ENCODE measurements at regions not wholly inside any gene's neighbourhood (a gene's known extent, or its start where the extent isn't known, plus 50 kb on each side); places are given as distances from the start of the nearest gene placed in this dataset.

DNA sequence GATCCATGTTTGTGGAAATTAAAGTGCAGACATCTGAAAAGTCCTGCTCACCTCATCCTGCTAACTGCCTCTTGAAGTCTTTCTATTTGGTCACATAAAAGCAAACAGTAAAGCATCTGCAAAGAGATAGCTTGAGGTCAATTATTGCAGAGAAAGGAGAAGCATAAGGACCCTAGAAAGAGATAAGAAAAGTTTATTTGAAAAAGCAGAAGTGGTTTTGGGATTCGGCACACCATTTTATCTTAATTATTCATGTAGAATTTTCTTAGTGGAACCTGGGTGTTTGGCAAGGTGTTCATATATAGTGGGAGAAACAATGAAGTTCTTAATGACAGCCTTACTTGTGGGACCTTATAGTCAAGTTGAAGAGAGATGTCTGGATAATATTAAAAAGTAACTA lies 280.8 kb downstream of the CENPW start:
- WGBS, 2 donors, result 66 to 67% methylated on average over 1 of the region's 1 CpG
- no peak overlapping the region for H3K27ac ChIP-seq
- ATAC-seq (no peak), DNase-seq (no peak)
- H3K4me3 ChIP-seq, result no peak overlapping the region
- TF ChIP-seq, protein P1, sequence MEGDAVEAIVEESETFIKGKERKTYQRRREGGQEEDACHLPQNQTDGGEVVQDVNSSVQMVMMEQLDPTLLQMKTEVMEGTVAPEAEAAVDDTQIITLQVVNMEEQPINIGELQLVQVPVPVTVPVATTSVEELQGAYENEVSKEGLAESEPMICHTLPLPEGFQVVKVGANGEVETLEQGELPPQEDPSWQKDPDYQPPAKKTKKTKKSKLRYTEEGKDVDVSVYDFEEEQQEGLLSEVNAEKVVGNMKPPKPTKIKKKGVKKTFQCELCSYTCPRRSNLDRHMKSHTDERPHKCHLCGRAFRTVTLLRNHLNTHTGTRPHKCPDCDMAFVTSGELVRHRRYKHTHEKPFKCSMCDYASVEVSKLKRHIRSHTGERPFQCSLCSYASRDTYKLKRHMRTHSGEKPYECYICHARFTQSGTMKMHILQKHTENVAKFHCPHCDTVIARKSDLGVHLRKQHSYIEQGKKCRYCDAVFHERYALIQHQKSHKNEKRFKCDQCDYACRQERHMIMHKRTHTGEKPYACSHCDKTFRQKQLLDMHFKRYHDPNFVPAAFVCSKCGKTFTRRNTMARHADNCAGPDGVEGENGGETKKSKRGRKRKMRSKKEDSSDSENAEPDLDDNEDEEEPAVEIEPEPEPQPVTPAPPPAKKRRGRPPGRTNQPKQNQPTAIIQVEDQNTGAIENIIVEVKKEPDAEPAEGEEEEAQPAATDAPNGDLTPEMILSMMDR (IDR thresholded peaks at IDR 0.05), result no peak
- H3K9me3 ChIP-seq, result no peaks in the 10 kb centered on the region
- intact Hi-C loops (cut with DNase I), result no loop called here
- no peaks in the 10 kb centered on the region for H3K4me1 ChIP-seq
- H3K27me3 ChIP-seq, result no peaks in the 10 kb centered on the region
- no peaks in the 10 kb centered on the region for H3K36me3 ChIP-seq

DNA sequence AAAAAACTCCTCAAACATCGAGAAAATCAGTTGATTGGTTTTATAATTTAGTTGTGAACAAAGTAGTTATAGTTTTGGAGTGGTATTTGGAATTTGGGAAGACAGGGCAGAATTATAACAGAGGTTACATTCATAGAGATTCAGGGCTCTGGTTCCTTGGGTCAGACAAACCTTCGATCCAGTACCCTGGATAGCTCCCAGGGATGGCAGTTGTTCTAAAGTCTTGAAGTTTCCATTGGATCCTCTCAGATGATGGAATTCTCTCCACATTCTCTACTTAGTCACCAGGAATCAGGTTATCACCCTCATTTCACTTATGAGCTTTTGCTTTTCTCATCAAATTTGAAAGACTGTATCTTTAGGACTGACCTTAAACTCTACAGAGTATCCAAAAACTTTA lies 285.1 kb downstream of the CENPW start:
- H3K4me1 ChIP-seq, result no peaks in the 10 kb centered on the region
- 69% methylated on average over 2 of the region's 2 CpGs for WGBS, 2 donors
- H3K9me3 ChIP-seq, result no peaks in the 10 kb centered on the region
- TF ChIP-seq, protein P1 (IDR thresholded peaks at IDR 0.05), result no peak
- ATAC-seq (no peak), DNase-seq (no peak)
- no peak overlapping the region for H3K27ac ChIP-seq
- no peak overlapping the region for H3K4me3 ChIP-seq
- H3K36me3 ChIP-seq, result no peaks in the 10 kb centered on the region
- no peaks in the 10 kb centered on the region for H3K27me3 ChIP-seq
- intact Hi-C loops (cut with DNase I), result no loop called here

DNA sequence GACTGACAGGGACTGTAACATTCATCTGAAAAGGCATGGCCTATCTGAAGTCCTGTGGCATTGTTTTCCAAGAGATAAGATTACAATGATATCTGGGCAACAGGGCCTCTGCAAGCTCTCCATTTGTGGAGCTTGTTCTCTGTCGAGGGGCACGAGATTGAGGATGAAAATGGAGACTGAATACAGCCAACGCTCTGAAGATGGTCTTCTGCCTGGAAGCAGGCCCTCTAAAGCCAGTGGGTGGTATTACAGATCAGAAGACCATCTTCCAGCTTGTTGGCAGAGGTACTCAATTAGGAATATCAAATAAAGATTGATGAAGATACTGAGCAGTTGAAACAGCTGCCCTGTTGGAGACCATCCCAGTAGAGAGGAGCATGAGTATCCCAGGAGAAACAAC lies 288.2 kb downstream of the CENPW start:
- DNase-seq (no peak), ATAC-seq (no peak)
- Histone ChIP-seq H3K4me3 (no peak overlapping the region), H3K27ac (no peak overlapping the region), H3K27me3 (no peaks in the 10 kb centered on the region), H3K4me1 (no peaks in the 10 kb centered on the region), H3K36me3 (no peaks in the 10 kb centered on the region), H3K9me3 (no peaks in the 10 kb centered on the region)
- 51 to 69% methylated on average over 3 of the region's 3 CpGs for WGBS, 2 donors
- TF ChIP-seq, protein P1 (IDR thresholded peaks at IDR 0.05), result no peak
- intact Hi-C loops (cut with DNase I), result no loop called here

DNA sequence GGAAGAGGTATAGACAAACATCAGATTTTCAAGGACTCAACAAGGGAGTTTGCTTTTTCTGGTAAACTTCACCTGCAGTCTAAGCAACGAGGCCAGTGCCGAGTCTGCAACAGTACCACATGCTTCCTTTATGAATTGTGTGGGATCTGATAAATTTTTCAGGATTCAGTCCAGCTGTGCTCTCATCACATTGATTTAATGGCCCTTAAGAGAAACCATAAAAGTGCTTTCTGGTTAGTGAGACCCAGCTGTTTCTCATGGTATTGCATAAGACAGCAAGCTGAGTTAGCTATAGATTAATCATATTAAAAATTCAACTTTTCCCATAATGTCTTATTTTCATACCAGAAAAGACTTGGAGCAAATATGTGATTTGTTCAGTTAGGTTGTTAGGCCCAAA lies 291.4 kb downstream of the CENPW start:
- WGBS, 2 donors, result 50 to 58% methylated on average over 2 of the region's 2 CpGs
- no peaks in the 10 kb centered on the region for H3K27me3 ChIP-seq
- intact Hi-C loops (cut with DNase I), result no loop called here
- no peaks in the 10 kb centered on the region for H3K9me3 ChIP-seq
- no peak for DNase-seq
- H3K4me1 ChIP-seq, result no peaks in the 10 kb centered on the region
- H3K4me3 ChIP-seq, result no peak overlapping the region
- TF ChIP-seq, protein P1 (IDR thresholded peaks at IDR 0.05), result no peak
- no peak overlapping the region for H3K27ac ChIP-seq
- no peak for ATAC-seq
- H3K36me3 ChIP-seq, result no peaks in the 10 kb centered on the region

DNA sequence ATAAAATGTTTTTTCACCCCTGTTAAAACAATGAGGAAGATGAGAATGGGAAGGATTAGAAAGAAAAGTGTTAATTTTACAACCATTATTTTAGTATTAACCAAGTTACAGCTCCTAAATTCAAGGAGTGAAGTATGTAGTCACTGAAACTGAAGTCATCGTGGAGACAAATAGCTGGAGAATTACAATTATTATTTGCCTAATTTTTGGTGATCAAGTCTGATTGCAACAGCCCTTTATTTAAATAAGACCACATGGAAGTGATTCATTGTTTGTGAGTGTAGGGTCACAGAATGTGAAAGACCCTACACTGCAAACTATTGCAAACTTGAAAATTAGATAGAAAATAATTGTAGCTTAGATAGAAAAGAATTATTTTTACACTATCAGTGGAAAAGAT lies 292.4 kb downstream of the CENPW start:
- no peak for DNase-seq
- WGBS, 2 donors, result 59 to 83% methylated on average over 1 of the region's 1 CpG

More for the DNA sequence above, 292.4 kb downstream of the CENPW start:
- H3K9me3 ChIP-seq, result no peaks in the 10 kb centered on the region
- no peak overlapping the region for H3K4me3 ChIP-seq
- no peaks in the 10 kb centered on the region for H3K4me1 ChIP-seq
- TF ChIP-seq, protein P1 (IDR thresholded peaks at IDR 0.05), result no peak
- H3K36me3 ChIP-seq, result no peaks in the 10 kb centered on the region
- intact Hi-C loops (cut with DNase I), result no loop called here
- no peak for ATAC-seq
- H3K27ac ChIP-seq, result no peak overlapping the region
- no peaks in the 10 kb centered on the region for H3K27me3 ChIP-seq

Data from heart right ventricle (tissue), 16 donors.